Muscle of back (tissue), 3 donors: ENCODE measurements at regions not wholly inside any gene's neighbourhood (a gene's known extent, or its start where the extent isn't known, plus 50 kb on each side); places are given as distances from the start of the nearest gene placed in this dataset.
"Not testable (repeated sequence)": the region's sequence is repeated elsewhere in the genome, so short reads cannot be mapped to it uniquely, and the experiment has no call there.

ENCODE experiments used
- DNase-seq, 3 donors: peaks; one replicate each; pipeline versions ENCODE4 v3.0.0 to v3.0.0-alpha.2; 2013

GRCh38 chr18:67766930-67767329 is 250.4 kb upstream of the DSEL start:
- peak in 1 of 3 donors; percentile 43 for DNase-seq

- not testable (repeated sequence) for DNase-seq
These were observed 235.7 kb upstream of the DSEL start for GRCh38 chr18:67752211-67752610.

- DNase-seq, result no peak
These were observed 226.4 kb upstream of the DSEL start for GRCh38 chr18:67742954-67743353.

DNA sequence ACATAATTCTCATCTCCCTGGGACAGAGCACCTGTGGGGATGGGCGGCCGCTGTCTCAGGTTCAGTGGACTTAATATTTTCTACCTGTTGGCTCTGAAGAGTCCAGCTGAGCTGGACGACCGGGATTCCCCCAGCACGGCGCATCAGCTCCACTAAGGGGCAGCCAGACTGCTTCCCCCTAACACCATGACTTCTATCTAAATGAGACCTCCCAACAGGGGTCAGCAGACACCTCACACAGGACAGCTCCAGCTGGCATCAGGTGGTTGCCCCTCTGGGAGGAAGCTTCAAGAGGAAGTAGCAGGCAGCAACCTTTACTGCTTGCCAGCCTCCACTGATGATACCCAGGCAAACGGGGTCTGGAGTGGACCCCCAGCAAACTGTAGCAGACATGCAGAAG is 226.0 kb upstream of the DSEL start:
- DNase-seq, result no peak

- no peak for DNase-seq
These were observed 219.0 kb upstream of the DSEL start for GRCh38 chr18:67735506-67735905.

- DNase-seq, result peak in 1 of 3 donors; percentile 3
These were observed 216.6 kb upstream of the DSEL start for GRCh38 chr18:67733088-67733487.

DNA sequence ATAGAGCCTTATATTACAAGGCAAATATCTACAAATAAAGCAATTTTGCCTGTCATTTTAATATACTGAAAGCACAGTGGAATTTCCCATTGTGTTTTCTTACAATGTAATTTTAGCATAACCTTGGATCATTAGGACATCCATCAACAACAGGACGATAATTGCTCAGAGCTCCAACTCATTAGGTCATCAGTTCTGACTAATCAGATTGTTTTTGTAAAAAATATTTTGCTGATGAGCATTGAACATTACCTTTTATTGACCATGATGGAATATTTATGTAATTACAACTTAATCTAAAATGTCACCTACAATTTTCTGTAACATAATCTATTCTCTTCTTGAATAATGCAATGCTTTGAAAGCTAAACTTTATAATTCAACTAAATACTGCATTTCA is 215.3 kb upstream of the DSEL start:
- peak in 1 of 3 donors; percentile 5 for DNase-seq

DNA sequence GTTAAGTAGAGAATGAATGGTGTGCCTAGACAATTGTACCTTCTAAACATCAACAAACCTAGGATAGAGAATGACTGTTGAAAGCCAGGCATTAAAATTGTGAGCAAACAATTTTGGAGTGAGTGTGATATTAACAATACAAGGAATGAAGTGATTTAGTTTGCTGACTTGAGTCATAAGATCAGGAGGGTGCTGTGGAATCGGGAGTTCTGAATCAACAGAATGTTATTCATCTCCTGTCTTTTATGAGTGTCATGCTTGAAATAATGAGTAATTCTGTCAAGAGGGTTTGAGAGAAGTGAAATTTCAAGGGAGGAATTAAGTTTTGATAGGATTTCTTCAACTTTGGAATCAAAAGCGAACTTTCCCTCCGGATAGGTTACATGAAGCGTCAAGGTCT is 214.4 kb upstream of the DSEL start:
- peak in 1 of 3 donors; percentile 37 for DNase-seq

DNA sequence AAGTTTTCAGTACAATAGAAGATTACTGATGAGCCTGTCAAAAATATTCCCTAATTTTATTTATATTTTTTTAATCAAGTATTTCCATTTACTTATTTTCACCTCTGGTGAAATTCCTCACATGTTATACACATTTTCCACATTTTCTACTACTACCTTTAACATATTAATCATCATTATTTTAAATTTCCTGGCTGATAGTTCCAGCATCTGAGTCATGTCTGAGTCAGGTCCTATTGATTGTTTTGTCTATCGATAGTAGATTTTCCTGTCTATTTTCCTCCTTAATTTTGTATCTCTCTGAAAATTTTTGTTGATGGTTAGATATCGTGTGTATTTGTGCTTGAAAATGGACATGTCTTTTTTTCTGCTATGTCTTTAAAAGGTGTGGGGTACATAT is 211.8 kb upstream of the DSEL start:
- DNase-seq, result no peak

GRCh38 chr18:67726882-67727281 is 210.4 kb upstream of the DSEL start:
- DNase-seq, result no peak

DNA sequence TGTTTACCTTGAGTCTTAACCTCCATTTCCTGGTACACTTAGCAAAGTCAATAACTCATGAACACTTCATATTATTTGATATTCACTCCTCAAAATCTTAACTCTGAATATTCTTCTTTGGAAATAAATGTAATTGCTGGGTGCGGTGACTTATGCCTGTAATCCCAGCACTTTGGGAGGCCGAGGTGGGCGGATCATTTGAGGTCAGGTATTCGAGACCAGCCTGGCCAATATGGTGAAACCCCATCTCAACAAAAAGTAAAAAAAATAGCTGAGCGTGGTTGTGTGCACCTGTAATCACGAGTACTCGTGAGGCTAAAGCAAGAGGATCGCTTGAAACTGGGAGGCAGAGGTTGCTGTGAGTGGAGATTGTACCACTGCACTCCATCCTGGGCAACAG is 201.3 kb upstream of the DSEL start:
- DNase-seq, result no peak

DNA sequence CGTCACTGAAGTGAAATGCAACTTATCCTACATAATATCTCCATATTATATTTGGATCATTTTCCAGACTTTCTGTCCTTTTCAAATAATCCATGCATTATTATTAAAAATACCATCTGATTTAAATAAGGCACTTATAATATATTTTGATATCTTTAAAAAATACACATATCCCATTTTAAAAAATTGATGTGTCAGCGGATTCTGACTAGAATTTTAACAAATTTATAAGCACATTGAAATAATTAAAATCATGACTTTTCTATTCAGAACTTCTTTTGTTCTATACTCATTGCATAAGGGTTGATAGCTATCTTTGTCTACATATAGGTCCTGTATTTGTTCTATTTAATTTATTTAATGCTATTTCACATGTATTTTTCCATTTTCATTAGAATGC is 199.0 kb upstream of the DSEL start:
- DNase-seq, result no peak

DNA sequence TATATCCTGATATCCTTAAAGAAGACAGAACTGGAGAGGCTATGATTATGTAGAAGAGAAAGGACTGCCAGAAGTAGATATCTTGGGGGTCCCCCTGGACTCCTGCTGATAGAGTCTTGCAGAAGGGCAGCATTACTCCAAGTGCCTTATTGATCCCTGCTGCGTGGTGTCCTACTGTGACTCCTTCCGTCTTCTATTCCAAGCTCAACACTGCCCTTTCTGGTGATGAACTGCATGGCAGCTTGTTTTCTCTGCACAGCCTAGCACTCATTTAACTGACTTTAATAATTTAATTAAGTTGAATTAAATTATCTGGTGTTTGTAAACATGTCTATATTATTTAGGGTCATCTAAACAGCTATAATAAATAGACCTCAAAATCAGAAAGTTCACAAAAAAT is 194.1 kb upstream of the DSEL start:
- DNase-seq, result no peak

- DNase-seq, result no peak
These were observed 189.2 kb upstream of the DSEL start for GRCh38 chr18:67705748-67706147.

DNA sequence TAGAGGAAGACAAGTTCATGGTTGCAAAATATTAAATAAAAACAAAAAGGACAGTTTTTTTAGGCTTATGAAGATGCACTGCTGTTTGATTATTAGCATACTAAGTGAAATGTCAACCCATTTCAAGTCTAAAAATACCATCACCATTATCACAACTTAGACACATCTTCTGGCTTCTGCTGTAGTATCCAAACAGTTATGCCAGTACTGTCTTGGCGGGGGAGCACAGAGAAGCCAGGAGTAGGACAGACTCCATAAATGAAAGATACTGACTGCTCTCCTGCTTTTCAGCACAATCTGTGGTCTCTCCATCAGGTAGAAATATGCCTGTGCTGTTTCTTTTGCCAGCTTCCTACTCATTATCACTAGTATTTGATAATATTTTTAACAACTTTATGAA is 179.2 kb upstream of the DSEL start:
- no peak for DNase-seq

DNA sequence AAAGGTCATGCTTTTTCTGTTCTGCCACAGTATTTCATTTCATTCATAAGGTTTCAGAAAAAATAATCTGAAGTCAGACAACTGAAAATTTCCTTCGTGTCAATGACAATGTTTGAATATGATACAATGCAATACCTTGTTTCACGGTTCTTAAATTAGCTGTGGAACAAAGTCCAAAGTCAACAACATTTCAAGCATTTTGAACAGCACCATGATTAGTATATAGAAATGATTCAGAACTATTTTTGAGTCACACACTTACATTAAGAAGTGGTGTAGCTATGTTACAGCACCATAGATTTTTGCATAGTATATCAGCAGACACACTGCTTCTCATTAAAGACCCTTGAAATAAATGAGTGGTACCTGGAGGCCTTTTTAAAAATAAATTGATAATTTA is 178.3 kb upstream of the DSEL start:
- no peak for DNase-seq

GRCh38 chr18:67692811-67693210 is 176.3 kb upstream of the DSEL start:
- DNase-seq, result no peak

- DNase-seq, result no peak
These were observed 166.0 kb upstream of the DSEL start for GRCh38 chr18:67682516-67682915.

DNA sequence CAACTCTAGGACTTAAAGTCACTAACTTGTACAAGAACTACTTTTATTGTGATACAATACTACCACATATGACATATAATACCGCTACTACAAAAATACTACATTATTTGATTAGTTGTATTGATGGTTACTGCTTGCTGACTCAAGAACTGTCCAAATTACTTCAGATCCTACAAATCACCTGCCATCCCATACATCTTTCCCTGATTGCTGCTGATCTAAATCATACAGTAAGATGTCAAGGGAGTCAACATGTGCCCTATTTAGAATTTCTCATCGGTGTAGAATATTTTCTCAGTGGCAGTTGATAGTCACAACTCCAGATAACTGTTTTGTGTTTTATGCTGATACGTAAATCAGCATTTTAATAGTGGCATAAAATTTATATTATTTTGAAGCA is 161.0 kb upstream of the DSEL start:
- no peak for DNase-seq

GRCh38 chr18:67672716-67673115 is 156.2 kb upstream of the DSEL start:
- peak in 2 of 3 donors; percentile 3 to 12 for DNase-seq

GRCh38 chr18:67672155-67672554 is 155.6 kb upstream of the DSEL start:
- DNase-seq, result peak in 1 of 3 donors; percentile 22

DNA sequence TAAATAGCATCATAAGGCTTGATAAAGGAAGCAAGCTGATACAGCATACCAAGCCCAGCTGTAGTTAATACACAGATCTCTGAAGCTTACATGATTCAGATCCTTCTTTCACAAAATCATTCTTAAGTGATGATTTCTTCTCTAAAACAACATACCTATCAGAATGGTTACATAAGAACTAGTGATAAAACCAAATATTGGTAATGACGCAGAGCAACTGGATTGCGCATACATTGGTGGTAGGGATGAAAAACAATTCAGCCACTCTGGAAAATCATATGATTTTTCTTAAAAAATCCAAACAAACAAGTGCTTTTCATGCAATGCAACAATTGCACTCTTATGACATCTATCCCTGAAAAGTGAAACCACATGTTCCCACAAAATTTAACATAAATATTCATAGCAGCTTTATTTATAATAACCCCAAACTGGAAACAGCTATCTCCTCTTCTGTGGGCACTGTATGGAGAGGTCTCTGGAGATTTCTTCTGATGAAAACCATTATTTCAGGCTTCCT is 153.6 kb upstream of the DSEL start:
- DNase-seq, result peak; percentile 10 to 83 (median 37)

- no peak for DNase-seq
These were observed 148.7 kb upstream of the DSEL start for GRCh38 chr18:67665266-67665665.

- DNase-seq, result no peak
These were observed 146.5 kb upstream of the DSEL start for GRCh38 chr18:67662996-67663395.

- DNase-seq, result no peak
These were observed 145.0 kb upstream of the DSEL start for GRCh38 chr18:67661555-67661954.
